Naive thymus-derived CD4-positive, alpha-beta T cell (primary cell): ENCODE measurements at regions not wholly inside any gene's neighbourhood (a gene's known extent, or its start where the extent isn't known, plus 50 kb on each side); places are given as distances from the start of the nearest gene placed in this dataset.

Experiments used
- ATAC-seq: fragments of 150-1000 bp; cut with Tn5 transposase; 2 replicates; pipeline ENCODE4 v1.10.0; 2021; ENCODE audit warnings: mild to moderate bottlenecking, moderate library complexity
- CTCF ChIA-PET: fragments of 350-600 bp; sonication (Branson Sonifier 250); formaldehyde crosslinking; loops from one replicate; lab custom pipeline; 2021; ENCODE audit warnings: antibody characterized with exemption; lab: Charles Lee
- POLR2A ChIA-PET: fragments of 350-600 bp; sonication (Branson Sonifier 250); formaldehyde crosslinking; loops from one replicate; lab custom pipeline; 2021; ENCODE audit warnings: antibody characterized with exemption, inconsistent platforms; lab: Charles Lee
- DNase-seq, 9 donors: peaks; one replicate each; pipeline versions ENCODE4 v3.0.0 to v3.0.0-alpha.2; 2020 to 2022; ENCODE audit warnings: mixed read lengths in 1 of 9
- H3K27ac ChIP-seq: one replicate; pipeline ENCODE4 v1.7.0; 2013; ENCODE audit warnings: mild to moderate bottlenecking, low read depth, low read length, moderate library complexity
- H3K27me3 ChIP-seq, 2 donors: one replicate each; pipeline ENCODE4 v1.7.0; 2013; ENCODE audit warnings: low read length in 2 of 2, mild to moderate bottlenecking in 2 of 2, moderate library complexity in 2 of 2; ENCODE audit not compliant: control insufficient read depth in 2 of 2, insufficient read depth in 2 of 2
- H3K36me3 ChIP-seq, 3 experiments: 1 replicate in 2 of 3; 2 replicates in 1 of 3; pipeline ENCODE4 v1.7.0; 2013; ENCODE audit warnings: low read length in 3 of 3, mild to moderate bottlenecking in 3 of 3, moderate library complexity in 1 of 3; ENCODE audit not compliant: insufficient read depth in 3 of 3, control insufficient read depth in 2 of 3
- H3K4me1 ChIP-seq, 2 donors: one replicate each; pipeline ENCODE4 v1.7.0; 2013; ENCODE audit warnings: low read length in 2 of 2, mild to moderate bottlenecking in 2 of 2, moderate library complexity in 1 of 2; ENCODE audit not compliant: control insufficient read depth in 2 of 2, insufficient read depth in 2 of 2
- H3K4me3 ChIP-seq: 2 replicates; pipeline ENCODE4 v1.7.0; 2013; ENCODE audit warnings: mild to moderate bottlenecking, low read length
- H3K9me3 ChIP-seq, 3 experiments: 1 replicate in 2 of 3; 2 replicates in 1 of 3; pipeline ENCODE4 v1.7.0; 2013; ENCODE audit warnings: low read length in 3 of 3; ENCODE audit not compliant: control insufficient read depth in 2 of 3
- H3K27ac Mint-ChIP-seq, 9 donors: one replicate each; pipeline ENCODE4 v1.8.0; 2020 to 2022; ENCODE audit warnings: mixed read lengths in 9 of 9, mild to moderate bottlenecking in 8 of 9, moderate library complexity in 5 of 9, inconsistent platforms in 2 of 9
- H3K27me3 Mint-ChIP-seq, 5 donors: one replicate each; pipeline ENCODE4 v1.8.0; 2021 to 2022; ENCODE audit warnings: mixed read lengths in 5 of 5, mild to moderate bottlenecking in 1 of 5
- H3K36me3 Mint-ChIP-seq, 5 donors: one replicate each; pipeline ENCODE4 v1.8.0; 2020 to 2022; ENCODE audit warnings: mixed read lengths in 5 of 5, mild to moderate bottlenecking in 3 of 5, inconsistent platforms in 1 of 5
- H3K4me1 Mint-ChIP-seq, 7 donors: one replicate each; pipeline ENCODE4 v1.8.0; 2020 to 2022; ENCODE audit warnings: mixed read lengths in 7 of 7, mild to moderate bottlenecking in 3 of 7, inconsistent platforms in 1 of 7
- H3K4me3 Mint-ChIP-seq, 10 donors: one replicate each; pipeline ENCODE4 v1.8.0; 2020 to 2022; ENCODE audit warnings: mild to moderate bottlenecking in 10 of 10, mixed read lengths in 10 of 10, moderate library complexity in 6 of 10, inconsistent platforms in 2 of 10
- H3K9me3 Mint-ChIP-seq, 11 donors: one replicate each; pipeline ENCODE4 v1.8.0; 2020 to 2022; ENCODE audit warnings: mixed read lengths in 11 of 11, mild to moderate bottlenecking in 4 of 11, inconsistent platforms in 1 of 11, moderate library complexity in 1 of 11
- intact Hi-C, 2 donors: fragments of 100-400 bp; cut with micrococcal nuclease; formaldehyde crosslinking; loops; one replicate each; pipeline ENCODE4 v1.15.1; 2023

DNA sequence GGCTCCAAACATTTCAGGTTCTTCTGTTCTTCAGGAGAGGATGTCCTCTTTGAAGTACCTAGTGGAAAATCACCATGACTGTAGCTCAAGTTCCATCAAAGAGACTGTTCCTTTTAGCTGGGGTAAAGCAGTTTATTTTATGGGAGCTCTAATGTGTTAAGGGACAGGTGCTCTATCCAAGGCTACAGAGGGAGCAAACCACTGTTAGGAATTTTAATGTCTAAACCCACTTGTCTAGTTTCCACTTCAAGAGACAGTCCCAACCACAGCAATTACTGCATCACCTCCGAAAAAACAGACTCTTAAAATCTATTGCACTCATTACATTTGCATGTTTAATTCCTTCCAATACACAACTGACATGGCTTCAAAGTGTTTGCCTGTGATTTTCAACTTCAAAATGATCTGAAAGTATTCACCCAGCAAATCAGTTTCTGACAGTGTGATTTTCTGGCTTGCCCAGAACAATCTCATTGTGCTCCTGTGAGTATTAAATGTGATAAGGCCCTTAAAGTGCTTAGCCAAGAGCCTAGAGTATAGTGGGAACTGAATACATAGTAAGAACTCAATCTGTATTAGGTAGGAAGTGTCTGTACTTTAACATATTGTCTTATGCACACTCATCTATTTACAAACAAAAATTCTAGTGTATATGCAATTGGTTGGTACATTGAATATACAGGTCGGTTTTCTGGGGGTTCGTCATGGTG is 266.5 kb upstream of the CCDC54 start:
- CTCF ChIA-PET, result no interaction called here
- H3K36me3 ChIP-seq, result no peaks in the 10 kb centered on the region

DNA sequence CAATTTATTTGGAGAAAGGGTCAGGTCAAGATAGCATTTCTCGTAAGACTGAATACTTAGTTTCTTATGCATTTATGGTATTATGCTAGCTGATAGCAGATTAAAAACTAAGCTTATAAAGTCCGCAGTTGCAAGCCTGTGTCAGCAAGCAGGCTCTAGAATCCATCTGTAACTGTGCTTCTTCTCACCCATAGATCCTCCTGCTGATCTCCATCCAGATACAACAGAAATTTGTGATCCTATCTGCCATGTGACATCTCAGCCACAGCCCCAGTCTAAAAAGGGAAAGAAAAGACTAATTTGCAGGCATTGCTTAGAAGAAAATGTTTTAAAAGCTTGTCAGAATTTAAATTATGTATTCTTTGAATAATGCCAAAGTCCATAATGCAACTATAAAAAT is 265.4 kb upstream of the CCDC54 start:
- H3K4me3 Mint-ChIP-seq, result no peak overlapping the region
- CTCF ChIA-PET, result no interaction called here
- Histone ChIP-seq H3K36me3 (no peaks in the 10 kb centered on the region), H3K27me3 (no peaks in the 10 kb centered on the region), H3K4me3 (no peak overlapping the region), H3K27ac (no peak overlapping the region), H3K9me3 (no peaks in the 10 kb centered on the region), H3K4me1 (no peaks in the 10 kb centered on the region)
- ATAC-seq, result no peak
- peaks cover 0 to 5% (median 0%) of the 10 kb centered on the region in 11 donors for H3K9me3 Mint-ChIP-seq
- POLR2A ChIA-PET, result no interaction called here
- H3K27ac Mint-ChIP-seq, result no peak overlapping the region
- no peaks in the 10 kb centered on the region for H3K4me1 Mint-ChIP-seq
- intact Hi-C loops, result no loop called here
- peaks cover 0 to 4% (median under 1%) of the 10 kb centered on the region in 5 donors for H3K27me3 Mint-ChIP-seq
- no peak for DNase-seq
- H3K36me3 Mint-ChIP-seq, result no peaks in the 10 kb centered on the region

More for the DNA sequence above, 266.5 kb upstream of the CCDC54 start:
- H3K4me1 Mint-ChIP-seq, result no peaks in the 10 kb centered on the region
- H3K27ac Mint-ChIP-seq, result no peak overlapping the region
- POLR2A ChIA-PET, result no interaction called here
- no peak overlapping the region for H3K4me3 Mint-ChIP-seq
- H3K27me3 Mint-ChIP-seq, result peaks cover 0 to 5% (median 2%) of the 10 kb centered on the region in 5 donors
- Histone ChIP-seq H3K4me1 (no peaks in the 10 kb centered on the region), H3K27me3 (no peaks in the 10 kb centered on the region), H3K4me3 (no peak overlapping the region), H3K9me3 (no peaks in the 10 kb centered on the region), H3K27ac (no peak overlapping the region)
- intact Hi-C loops, result no loop called here
- H3K36me3 Mint-ChIP-seq, result no peaks in the 10 kb centered on the region
- H3K9me3 Mint-ChIP-seq, result peaks cover 0 to 14% (median 1%) of the 10 kb centered on the region in 11 donors
- DNase-seq, result no peak
- no peak for ATAC-seq

- Mint-ChIP-seq H3K27ac (no peak overlapping the region), H3K9me3 (peaks cover 0 to 2% (median 0%) of the 10 kb centered on the region in 11 donors), H3K36me3 (no peaks in the 10 kb centered on the region), H3K27me3 (peaks cover 0 to 6% (median 3%) of the 10 kb centered on the region in 5 donors), H3K4me3 (no peak overlapping the region), H3K4me1 (no peaks in the 10 kb centered on the region)
- H3K27me3 ChIP-seq, result no peaks in the 10 kb centered on the region
- DNase-seq (no peak), ATAC-seq (no peak)
- no peaks in the 10 kb centered on the region for H3K9me3 ChIP-seq
- H3K4me1 ChIP-seq, result no peaks in the 10 kb centered on the region
- no peak overlapping the region for H3K27ac ChIP-seq
- POLR2A ChIA-PET, result no interaction called here
- intact Hi-C loops, result no loop called here
- H3K36me3 ChIP-seq, result no peaks in the 10 kb centered on the region
- no peak overlapping the region for H3K4me3 ChIP-seq
- CTCF ChIA-PET, result no interaction called here
These were observed 264.9 kb upstream of the CCDC54 start for GRCh38 chr3:107112356-107112755.

- ATAC-seq (no peak), DNase-seq (no peak)
- no peaks in the 10 kb centered on the region for H3K4me1 ChIP-seq
- Mint-ChIP-seq H3K36me3 (no peaks in the 10 kb centered on the region), H3K27me3 (peaks cover 0 to 21% (median 10%) of the 10 kb centered on the region in 5 donors), H3K27ac (no peak overlapping the region), H3K9me3 (no peaks in the 10 kb centered on the region), H3K4me3 (no peak overlapping the region), H3K4me1 (no peaks in the 10 kb centered on the region)
- H3K27ac ChIP-seq, result no peak overlapping the region
- no peaks in the 10 kb centered on the region for H3K9me3 ChIP-seq
- H3K4me3 ChIP-seq, result no peak overlapping the region
- H3K27me3 ChIP-seq, result no peaks in the 10 kb centered on the region
- intact Hi-C loops, result no loop called here
- H3K36me3 ChIP-seq, result no peaks in the 10 kb centered on the region
- CTCF ChIA-PET, result no interaction called here
- POLR2A ChIA-PET, result no interaction called here
These were observed 261.0 kb upstream of the CCDC54 start for GRCh38 chr3:107116251-107116650.

DNA sequence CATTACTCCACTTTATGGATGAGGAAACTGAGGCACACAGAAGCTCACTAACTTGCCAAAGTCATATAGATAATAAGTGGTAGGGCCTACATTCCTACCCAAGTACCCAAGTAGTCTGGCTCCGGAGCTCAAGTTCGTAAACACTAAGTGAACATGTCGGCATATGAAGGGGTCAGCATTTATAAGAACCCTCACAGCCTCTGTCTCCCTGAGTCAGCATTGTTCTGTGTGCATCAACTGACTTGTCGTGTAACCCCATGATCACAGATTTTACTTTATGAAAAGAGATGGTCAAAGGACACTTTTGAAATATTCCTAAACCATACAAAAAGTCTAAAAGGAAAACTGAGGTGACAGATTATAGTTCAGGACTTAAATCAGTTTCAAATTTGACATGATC is 260.1 kb upstream of the CCDC54 start:
- no peak overlapping the region for H3K4me3 Mint-ChIP-seq
- no peak overlapping the region for H3K27ac ChIP-seq
- H3K9me3 Mint-ChIP-seq, result no peaks in the 10 kb centered on the region
- no peak for ATAC-seq
- H3K27me3 Mint-ChIP-seq, result peaks cover 0 to 23% (median 10%) of the 10 kb centered on the region in 5 donors
- DNase-seq, result no peak
- intact Hi-C loops, result no loop called here
- ChIA-PET CTCF (no interaction called here), POLR2A (no interaction called here)
- H3K4me1 ChIP-seq, result no peaks in the 10 kb centered on the region
- H3K36me3 Mint-ChIP-seq, result no peaks in the 10 kb centered on the region
- H3K27me3 ChIP-seq, result no peaks in the 10 kb centered on the region
- H3K4me1 Mint-ChIP-seq, result no peaks in the 10 kb centered on the region
- no peaks in the 10 kb centered on the region for H3K36me3 ChIP-seq
- H3K9me3 ChIP-seq, result no peaks in the 10 kb centered on the region
- H3K4me3 ChIP-seq, result no peak overlapping the region
- H3K27ac Mint-ChIP-seq, result no peak overlapping the region

- no peak overlapping the region for H3K27ac Mint-ChIP-seq
- ChIA-PET POLR2A (interaction anchor here (0.6 kb wide), 1 partner anchor 11 kb away, joined by 3 read pairs; no protein-coding TSS in a partner anchor), CTCF (no interaction called here)
- H3K36me3 Mint-ChIP-seq, result no peaks in the 10 kb centered on the region
- H3K4me1 Mint-ChIP-seq, result no peaks in the 10 kb centered on the region
- no peak for ATAC-seq
- Histone ChIP-seq H3K36me3 (no peaks in the 10 kb centered on the region), H3K9me3 (no peaks in the 10 kb centered on the region), H3K4me3 (no peak overlapping the region), H3K27ac (no peak overlapping the region), H3K27me3 (no peaks in the 10 kb centered on the region), H3K4me1 (no peaks in the 10 kb centered on the region)
- no peaks in the 10 kb centered on the region for H3K9me3 Mint-ChIP-seq
- H3K27me3 Mint-ChIP-seq, result peaks cover 0 to 23% (median 14%) of the 10 kb centered on the region in 5 donors
- intact Hi-C loops, result no loop called here
- no peak for DNase-seq
- no peak overlapping the region for H3K4me3 Mint-ChIP-seq
These were observed 259.2 kb upstream of the CCDC54 start for GRCh38 chr3:107117922-107118536.

GRCh38 chr3:107124885-107125284 is 252.4 kb upstream of the CCDC54 start:
- Mint-ChIP-seq H3K9me3 (peaks cover 0 to 2% (median 0%) of the 10 kb centered on the region in 11 donors), H3K4me1 (no peaks in the 10 kb centered on the region), H3K27ac (no peak overlapping the region), H3K4me3 (no peak overlapping the region), H3K36me3 (no peaks in the 10 kb centered on the region), H3K27me3 (peaks cover 0 to 20% (median 7%) of the 10 kb centered on the region in 5 donors)
- no peak for ATAC-seq
- Histone ChIP-seq H3K27me3 (no peaks in the 10 kb centered on the region), H3K4me3 (no peak overlapping the region), H3K27ac (no peak overlapping the region), H3K4me1 (no peaks in the 10 kb centered on the region), H3K36me3 (no peaks in the 10 kb centered on the region), H3K9me3 (no peaks in the 10 kb centered on the region)
- ChIA-PET POLR2A (no interaction called here), CTCF (no interaction called here)
- intact Hi-C loops, result no loop called here
- no peak for DNase-seq
